ENCODE measurements at regions not wholly inside any gene's neighbourhood (a gene's known extent, or its start where the extent isn't known, plus 50 kb on each side); places are given as distances from the start of the nearest gene placed in this dataset.
A peak's percentile ranks its signal among the peaks of the same experiment; 100 is the strongest.

DNA sequence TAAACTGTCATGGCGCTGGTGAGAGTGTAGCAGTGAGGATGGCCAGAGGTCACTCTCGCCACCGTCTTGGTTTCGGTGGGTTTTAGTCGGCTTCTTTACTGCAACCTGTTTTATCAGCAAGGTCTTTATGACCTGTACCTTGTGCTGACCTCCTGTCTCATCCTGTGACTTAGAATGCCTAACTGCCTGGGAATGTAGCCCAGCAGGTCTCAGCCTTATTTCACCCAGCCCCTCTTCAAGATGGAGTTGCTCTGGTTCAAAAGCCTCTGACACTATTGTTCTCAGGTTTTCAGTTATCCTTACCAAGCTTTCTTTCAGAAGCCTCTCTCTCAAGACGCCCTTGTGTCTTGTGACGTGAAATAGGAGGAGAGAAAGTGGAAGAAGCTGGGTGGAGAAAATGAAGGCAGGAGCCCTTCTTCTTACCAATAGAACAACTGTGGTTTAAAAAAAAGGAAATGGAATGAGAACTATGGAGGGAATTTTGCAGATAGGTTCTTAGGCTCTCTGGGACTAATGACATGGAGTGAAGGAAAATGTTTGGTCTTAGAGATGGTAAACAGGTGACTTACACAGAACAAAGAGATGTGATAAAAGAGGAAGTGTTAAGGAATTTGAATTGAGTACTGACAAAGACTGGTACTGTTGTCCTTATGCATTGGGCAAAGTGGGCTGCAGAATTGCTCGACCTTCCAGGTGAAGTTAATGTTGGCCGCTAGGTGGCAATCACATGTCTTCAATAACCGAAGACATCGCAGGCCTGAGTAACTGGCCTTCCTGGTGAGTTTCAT lies 133.3 kb upstream of the RAI14 start:
- peak; percentile 58; the same call in 1 of the 2 replicates for TF ChIP-seq CTCF (IDR thresholded peaks at IDR 0.05; ENCODE audit: borderline replicate concordance, insufficient read depth, low read depth, low read length)

DNA sequence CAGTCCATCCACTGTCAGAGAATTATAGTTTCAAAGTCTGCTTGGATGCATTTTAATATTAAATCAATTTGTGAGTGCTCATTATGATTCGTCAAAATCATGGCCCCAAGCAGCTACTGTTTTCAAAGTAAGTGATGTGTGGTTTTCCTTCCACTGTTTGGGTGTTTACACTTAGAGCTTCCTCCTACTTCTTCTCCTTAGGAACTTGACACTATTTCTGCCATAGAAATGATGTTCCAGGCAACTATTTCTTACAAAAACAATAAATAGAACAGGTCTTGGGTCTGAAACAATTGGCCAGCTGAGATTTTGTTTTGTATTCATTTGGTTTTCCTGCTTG lies 132.8 kb upstream of the RAI14 start:
- H3K4me3 ChIP-seq (ENCODE audit: low read depth, low read length) = no peak overlapping the region
- no peak for TF ChIP-seq CTCF (IDR thresholded peaks at IDR 0.05; ENCODE audit: borderline replicate concordance, insufficient read depth, low read depth, low read length)

More for the DNA sequence above, 133.3 kb upstream of the RAI14 start:
- H3K4me3 ChIP-seq (ENCODE audit: low read depth, low read length) = no peak overlapping the region

DNA sequence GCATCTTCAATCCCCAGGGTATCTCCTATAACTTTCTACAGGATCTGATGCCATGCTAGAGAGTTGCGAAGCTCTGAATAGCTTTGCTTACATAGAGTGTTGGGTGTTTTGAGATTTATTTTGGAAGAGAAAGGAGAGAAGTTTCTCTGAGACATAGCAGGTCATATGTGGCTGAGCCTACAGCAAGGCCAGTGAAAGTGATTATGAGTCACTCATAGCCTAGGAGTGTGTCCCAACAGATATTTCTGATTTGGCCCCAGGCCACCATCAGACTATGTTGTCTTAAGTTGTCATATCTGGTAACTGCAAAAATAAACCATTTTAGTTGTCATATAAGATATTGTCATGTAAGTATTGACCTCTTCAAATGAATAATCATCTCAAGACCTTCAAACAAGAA lies 132.0 kb upstream of the RAI14 start:
- TF ChIP-seq CTCF (IDR thresholded peaks at IDR 0.05; ENCODE audit: borderline replicate concordance, insufficient read depth, low read depth, low read length) = no peak
- H3K4me3 ChIP-seq (ENCODE audit: low read depth, low read length) = no peak overlapping the region

GRCh38 chr5:34525761-34526160 lies 130.4 kb upstream of the RAI14 start:
- no peak for TF ChIP-seq CTCF (IDR thresholded peaks at IDR 0.05; ENCODE audit: borderline replicate concordance, insufficient read depth, low read depth, low read length)
- H3K4me3 ChIP-seq (ENCODE audit: low read depth, low read length) = no peak overlapping the region

GRCh38 chr5:34526682-34527305 lies 129.3 kb upstream of the RAI14 start:
- TF ChIP-seq CTCF (IDR thresholded peaks at IDR 0.05; ENCODE audit: borderline replicate concordance, insufficient read depth, low read depth, low read length) = no peak
- H3K4me3 ChIP-seq (ENCODE audit: low read depth, low read length) = no peak overlapping the region

DNA sequence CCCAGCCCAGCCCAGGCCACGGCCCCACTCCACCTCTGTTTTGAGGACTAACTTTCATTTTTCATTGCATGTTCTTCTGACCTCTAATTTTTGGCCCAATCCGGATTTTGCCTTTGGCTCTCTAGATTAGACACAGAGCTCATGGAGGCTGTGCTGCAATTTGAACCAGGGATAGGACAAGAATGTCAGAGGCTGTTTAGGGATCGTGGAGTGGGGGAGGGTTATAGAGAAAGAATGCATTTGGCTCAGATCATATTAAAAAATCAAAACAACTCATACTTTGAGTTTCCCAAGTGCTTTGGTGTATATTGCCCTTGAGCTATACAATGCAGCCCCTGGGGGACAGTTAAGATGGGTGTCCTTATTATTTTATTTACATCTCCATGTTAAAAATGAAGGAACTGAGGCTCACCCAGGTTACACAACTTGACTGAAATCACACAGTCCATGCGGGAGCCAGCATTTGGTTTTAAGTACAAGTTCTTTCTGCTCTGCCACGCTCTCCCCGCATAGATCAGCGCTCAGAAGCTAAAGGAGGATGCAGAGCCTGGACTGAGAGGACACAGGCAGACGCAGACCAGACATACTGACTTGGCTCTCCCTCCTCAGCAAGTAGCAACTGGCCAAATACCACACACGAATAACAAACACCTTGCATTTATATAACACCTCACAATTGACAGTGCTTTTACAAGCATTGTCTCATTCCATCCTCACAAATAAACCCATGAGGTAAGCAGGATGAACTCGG lies 126.4 kb upstream of the RAI14 start:
- no peak for TF ChIP-seq CTCF (IDR thresholded peaks at IDR 0.05; ENCODE audit: borderline replicate concordance, insufficient read depth, low read depth, low read length)

More for the DNA sequence above, 126.4 kb upstream of the RAI14 start:
- no peak overlapping the region for H3K4me3 ChIP-seq (ENCODE audit: low read depth, low read length)

All from GM12875 (cell line).